ENCODE measurements at regions not wholly inside any gene's neighbourhood (a gene's known extent, or its start where the extent isn't known, plus 50 kb on each side); places are given as distances from the start of the nearest gene placed in this dataset.

- TF ChIP-seq ZFP91 (CRISPR knock-in tag; IDR thresholded peaks at IDR 0.05; ENCODE audit: borderline replicate concordance) (no peak), ZNF570 (CRISPR knock-in tag; IDR thresholded peaks at IDR 0.05; ENCODE audit: borderline replicate concordance) (no peak), GRHL1 (CRISPR knock-in tag; conservative IDR thresholded peaks at IDR 0.05) (no peak), SETDB1 (CRISPR knock-in tag; IDR thresholded peaks at IDR 0.05; ENCODE audit: borderline replicate concordance) (no peak), SMARCC2 (IDR thresholded peaks at IDR 0.05) (no peak)
Measured at GRCh38 chrY:13066372-13066771, 161.7 kb downstream of the DDX3Y start.
